OCI-LY7 (cell line): ENCODE measurements at regions not wholly inside any gene's neighbourhood (a gene's known extent, or its start where the extent isn't known, plus 50 kb on each side); places are given as distances from the start of the nearest gene placed in this dataset.

Experiments
- CTCF ChIP-seq: fragments of 200-600 bp; sonication (generic); conservative IDR thresholded peaks from 2 replicates; pipeline ENCODE4 v1.5.1; 2014; ENCODE audit warnings: mild to moderate bottlenecking, antibody characterized with exemption, low read length, moderate library complexity, mixed read lengths
- EZH2phosphoT487 ChIP-seq: fragments of 200-600 bp; sonication (generic); IDR thresholded peaks from 2 replicates; pipeline ENCODE4 v1.6.1; 2018; ENCODE audit warnings: low read depth, borderline replicate concordance, mild to moderate bottlenecking, mixed run types, antibody characterized with exemption, low read length, moderate library complexity, mixed read lengths

- TF ChIP-seq CTCF = no peak
- TF ChIP-seq EZH2phosphoT487 = no peak
Observed at GRCh38 chr2:222037211-222037610, 261.6 kb downstream of the PAX3 start.
